ENCODE measurements at regions not wholly inside any gene's neighbourhood (a gene's known extent, or its start where the extent isn't known, plus 50 kb on each side); places are given as distances from the start of the nearest gene placed in this dataset.

DNA sequence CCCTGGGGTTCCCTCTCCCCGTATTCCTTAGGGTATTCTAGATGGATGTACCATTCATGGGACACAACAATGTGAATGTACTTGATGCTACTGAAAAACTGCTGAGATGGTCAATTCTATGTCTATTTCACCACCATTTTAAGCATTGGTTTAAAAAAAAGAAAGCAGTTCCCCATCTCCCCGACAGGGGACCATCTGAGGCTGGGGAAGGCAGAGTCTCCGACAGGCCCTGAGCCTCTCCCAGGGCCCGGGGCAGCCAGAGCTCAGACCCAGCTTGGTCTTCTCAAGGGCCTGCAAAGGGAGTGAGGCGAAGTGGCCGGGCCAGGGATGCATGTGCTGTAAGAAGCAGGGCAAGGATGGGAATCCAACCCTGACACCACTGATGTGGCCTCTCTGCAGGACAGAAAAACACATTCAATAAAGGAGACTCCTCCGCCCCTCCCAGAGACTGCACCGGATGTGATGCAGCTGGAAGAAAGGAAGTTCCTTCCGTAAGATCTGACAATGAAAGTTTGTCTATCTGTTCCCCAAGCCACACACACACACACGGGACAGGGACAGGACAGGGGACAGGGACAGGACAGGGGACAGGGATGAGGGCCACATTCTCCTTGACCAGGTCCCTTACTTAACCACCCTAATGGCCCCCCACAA lies 234.1 kb downstream of the BCL11B start:
- DNase-seq (ENCODE audit: low read depth) = no peak

DNA sequence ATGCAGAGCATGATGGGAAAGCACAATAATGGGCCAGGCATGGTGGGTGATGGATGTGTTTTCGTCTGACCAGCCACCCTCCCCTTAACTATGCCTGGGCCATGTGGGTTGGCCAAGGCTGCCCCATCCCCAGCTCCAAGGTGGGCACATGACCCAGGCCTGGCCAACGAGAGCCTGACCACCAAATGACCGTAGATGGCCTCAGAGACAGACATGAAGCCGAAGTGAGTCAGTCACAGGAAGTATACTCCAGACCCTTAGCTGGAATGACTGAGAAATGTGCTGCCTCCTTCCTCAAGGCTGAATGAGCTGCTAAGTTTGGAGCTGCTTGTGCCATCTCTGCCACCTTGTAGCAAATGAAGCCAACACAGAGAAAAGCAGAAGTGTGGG lies 233.6 kb downstream of the BCL11B start:
- DNase-seq (ENCODE audit: low read depth) = no peak

DNA sequence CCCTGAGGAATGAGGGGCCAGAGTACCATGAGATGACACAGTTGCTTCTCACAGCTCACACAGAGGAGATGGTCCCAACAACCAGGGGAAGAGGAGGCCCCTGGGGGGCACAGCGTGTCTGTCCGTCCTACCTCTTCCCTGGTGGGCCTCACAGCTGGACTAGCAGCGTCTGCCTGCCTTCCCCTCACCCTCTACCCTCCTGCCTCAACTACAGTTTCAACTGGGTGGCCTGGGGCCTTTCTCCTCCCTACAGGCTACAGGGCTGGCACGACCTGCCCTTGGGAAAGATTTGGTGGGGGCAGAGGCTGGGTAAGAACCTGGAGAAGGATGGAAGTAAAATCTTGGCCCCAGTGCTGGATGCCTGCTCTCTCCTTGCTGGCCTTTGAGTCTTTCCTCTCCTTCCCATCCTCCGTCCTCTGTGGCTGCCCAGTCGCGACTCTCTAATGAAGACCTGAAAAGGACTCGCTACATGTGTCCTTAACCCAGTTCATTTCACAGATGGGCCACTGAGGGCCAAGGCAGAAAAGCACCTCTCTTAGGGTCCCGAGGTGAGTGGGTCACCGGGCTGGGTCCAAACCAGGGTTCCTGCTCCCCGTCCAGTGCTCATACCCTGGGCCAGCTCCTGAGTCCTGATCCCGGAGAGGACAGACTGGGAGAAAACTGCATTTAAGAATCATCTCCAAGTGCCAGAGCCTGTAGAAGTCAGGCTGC lies 232.5 kb downstream of the BCL11B start:
- DNase-seq (ENCODE audit: low read depth) = no peak

DNA sequence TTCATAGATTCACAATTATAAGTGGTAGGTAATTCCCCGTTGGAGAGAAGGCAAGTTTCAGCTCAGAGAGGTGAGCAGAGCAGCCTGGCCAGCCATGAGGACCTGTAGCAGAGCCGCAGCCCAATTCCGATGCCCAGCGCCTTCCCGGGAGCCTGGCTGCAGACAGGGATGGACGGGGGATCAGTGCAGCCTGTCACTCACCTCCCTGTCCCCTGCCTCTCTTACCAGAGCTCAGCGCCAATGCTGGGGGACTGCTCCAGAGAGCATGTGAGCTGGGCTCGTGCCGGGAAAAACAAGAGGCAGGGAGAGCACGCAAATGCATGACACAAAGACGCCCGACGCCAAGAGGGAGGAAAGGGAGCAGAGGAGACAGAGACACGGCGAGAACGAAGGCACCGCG lies 231.9 kb downstream of the BCL11B start:
- DNase-seq (ENCODE audit: low read depth) = no peak

DNA sequence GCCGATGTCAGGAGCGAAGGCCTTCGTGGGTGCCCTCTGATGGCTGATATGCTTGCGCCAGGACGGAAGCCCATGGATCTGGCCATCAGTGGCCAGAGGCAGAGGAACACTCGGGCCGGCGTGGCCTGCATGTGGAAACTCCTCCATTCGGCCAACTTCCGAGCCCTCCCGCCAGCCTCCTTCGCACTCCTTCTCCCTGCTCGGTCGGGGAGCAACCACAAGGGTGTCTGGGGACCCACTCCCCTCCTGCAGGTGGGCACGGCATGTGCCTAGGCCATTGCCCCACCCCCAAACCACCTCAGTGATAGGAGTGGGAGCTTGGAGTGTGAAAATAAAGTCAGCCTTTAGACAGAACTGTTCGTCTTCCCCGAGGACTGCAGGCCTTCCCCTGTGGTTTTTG lies 231.3 kb downstream of the BCL11B start:
- DNase-seq (ENCODE audit: low read depth) = no peak

DNA sequence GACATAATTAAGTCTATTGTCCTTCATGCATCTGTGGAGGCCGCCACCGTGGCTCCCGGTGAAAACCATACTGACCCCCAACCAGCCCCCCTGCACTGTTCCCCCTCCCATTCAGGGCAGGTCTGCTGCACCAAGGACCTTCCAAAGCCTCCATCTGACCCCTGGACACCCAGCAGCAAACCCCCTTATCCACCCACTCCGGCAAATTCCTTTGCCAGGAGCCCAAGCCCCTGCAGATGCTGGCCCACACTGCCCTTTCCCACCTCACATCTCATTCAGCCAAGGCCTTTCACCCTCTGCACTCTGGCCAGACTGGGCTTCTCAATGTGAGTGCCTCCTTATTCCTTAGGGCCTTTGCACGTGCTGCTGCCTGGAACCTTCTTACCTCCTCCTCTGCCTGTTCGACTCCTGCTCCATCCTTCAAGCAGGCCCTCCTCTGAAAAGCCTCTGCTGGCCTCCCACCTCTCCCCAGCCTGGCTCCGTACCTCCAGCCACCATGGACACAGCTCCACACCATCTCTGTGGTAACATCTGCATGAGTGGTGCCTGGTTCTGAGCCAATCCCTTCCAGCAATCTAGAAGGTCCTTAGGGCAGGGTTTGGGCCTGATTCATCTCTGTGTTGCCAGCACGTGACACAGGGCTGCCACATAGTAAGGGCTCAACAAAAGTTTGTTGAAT lies 230.7 kb downstream of the BCL11B start:
- DNase-seq (ENCODE audit: low read depth) = no peak

DNA sequence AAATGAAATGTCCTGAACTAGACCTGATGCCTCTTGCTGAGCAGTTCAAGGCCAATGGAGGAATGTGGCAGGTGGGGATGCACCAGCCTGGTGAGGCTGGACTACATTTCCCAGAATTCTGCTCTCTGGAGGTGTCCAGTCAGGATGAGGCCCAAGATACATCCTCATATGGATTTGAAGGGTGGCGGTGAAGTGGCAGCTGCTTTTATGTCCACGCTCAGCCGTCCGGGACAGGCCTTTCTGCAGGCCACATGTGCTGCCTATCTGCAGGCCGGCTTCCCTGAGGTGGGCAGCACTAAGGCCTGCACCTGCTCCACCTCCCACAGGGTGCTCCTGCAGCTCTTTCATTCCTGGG lies 230.2 kb downstream of the BCL11B start:
- no peak for DNase-seq (ENCODE audit: low read depth)

DNA sequence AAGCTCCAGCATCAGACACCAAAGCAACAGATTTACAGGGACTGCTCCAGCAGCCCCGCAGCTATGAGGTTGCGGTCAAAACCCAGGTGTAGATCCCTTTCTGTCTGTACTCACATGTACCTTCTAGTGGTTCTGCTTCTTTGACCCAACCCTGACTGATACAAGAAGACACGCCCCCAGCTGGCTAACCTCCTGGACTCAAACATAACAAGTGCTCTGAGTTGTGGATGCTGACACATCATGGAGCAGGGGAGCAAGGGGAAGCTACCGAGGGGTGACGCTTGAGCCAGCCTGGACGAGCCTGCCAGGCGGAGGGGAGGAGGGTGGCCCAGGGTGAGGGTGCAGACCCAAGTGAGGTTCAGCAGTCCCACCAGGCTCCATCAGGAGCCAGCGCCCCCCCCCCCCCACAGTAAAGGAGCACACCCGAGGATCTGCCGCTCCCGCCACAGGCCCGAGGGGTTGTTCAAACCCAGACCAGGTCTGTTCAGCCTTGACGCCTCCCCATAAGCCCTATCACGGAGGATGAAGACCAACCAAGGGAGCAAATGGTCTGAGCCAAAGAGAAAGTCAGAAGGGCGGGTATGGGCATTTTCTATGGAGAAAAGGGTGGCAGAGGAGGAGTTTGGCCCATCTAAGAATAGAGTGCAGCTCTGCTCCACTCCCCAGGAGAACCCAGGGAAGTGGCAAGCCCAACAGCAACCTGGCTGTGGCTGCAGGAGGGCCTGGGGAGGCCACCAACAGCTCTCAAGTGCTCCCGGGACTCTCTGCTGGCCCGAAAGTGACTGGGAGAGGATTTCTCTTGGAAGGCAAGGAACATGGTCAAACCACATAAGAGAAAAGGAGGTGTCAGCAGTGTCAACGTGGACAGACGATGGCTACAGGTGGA lies 229.4 kb downstream of the BCL11B start:
- no peak for DNase-seq (ENCODE audit: low read depth)

DNA sequence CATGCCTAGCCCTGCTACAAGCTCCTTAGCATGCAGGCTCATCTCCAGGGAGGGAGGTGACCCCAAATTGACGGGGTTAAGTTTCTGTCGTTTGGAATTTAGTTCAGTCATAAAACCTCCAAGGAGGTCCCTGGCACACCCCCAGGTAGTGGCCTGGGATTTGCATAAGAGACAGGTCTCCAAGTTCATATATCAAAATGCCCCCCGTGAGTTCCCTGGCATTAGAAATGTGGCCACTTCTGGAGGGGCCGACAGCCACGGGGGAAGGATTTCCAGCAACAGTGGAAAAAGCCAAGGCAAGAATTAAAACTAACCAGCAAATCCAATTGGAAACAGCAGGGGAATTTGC lies 228.8 kb downstream of the BCL11B start:
- no peak for DNase-seq (ENCODE audit: low read depth)

DNA sequence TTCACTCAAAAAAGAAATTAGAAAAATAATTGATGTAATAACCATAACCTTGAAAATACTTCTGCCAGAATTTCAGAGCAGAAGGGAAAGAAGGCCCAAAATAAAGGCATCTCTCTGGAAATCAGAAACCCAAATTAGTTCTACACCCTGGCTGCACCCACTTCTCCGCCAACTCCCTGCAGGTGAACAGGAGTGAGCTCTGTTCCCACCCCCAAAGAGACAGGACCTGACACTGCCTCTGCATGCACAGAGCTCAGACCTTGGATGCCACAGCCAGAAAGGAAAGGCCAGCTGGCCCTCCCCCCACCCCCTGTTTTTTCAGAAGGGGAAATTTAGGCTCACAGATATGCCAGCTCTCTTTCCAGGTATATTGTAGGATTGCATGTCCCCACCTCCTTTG lies 228.2 kb downstream of the BCL11B start:
- no peak for DNase-seq (ENCODE audit: low read depth)

DNA sequence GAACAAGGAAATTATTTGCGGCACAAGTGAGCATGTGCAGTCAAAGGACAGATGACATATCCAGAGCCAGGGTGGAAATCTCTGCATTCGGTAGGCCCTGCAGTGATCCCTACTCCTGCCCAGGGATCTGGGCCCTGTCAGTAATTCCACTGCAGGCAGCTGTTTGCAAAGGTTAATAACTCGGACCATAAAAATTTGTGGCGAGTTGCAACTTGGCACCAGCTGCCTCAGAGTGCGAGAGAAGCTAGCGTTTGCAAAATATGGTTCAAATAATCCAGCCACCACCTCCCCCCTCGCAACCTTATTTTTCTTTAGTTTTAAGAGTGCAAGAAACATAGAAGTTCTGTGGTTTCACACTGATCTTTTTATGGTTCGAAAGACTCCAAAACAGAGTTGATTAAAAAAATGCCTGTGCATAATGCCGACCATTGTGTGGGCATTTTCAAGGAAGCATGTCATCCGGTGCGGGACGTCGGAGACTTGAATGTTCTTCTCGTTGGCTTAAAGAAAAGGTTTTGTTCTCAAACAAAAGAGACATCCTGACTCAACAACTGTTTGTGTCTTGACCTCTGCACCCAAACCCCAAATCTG lies 224.5 kb downstream of the BCL11B start:
- no peak for DNase-seq (ENCODE audit: low read depth)

DNA sequence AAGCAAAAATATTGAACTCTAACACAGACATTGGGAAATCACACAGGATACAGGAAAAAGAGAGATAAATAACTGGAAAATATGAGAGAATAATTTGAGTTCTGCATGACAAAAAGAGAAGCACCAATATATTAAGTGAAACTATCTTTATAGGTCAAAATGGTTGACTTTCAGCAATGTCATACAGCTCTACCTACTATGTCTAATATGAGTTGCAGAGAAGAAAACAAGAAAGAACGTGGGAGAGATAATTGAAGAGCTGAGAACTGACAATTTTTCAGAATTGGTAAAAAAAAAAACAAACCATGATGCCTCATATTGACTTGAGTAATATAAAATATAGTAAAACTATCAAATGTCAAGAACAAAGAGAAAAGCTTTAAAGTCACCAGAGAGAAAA lies 221.7 kb downstream of the BCL11B start:
- no peak for DNase-seq (ENCODE audit: low read depth)

DNA sequence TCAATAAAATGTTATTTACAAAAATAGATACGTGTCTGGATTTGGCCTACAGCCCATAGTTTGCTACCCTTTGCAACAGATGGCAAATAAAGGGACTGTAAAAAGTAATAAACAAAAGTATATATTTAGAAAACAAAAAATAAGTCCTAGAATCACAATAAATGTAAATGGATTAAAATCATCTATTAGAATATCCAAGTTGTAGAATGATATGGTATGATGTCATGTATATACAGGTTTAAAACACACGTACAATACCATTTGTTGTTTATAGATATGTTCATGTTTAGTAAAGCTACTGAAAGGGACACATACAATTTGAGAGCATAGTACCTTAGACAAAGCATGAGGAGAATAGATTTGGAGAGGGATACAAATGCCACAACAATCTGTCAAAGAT lies 219.5 kb downstream of the BCL11B start:
- DNase-seq (ENCODE audit: low read depth) = no peak

DNA sequence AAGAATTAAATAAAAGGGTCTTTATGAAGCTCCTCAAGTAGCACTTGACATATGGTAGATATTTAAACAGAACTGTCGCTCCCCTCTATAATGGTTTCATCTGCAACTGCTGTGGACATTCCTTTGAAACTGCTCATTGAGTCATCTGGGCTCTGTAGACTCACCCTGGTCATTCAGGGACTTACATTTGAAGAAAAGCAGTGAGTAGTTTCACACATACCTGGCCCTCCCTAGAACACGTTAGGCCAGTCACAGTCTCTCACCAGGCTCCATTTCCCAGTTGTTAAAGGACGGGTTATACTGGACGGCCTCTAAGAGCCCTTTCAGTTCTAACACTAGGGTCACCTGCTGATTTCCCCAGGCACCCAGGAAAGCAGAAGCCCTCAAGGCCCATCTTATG lies 217.0 kb downstream of the BCL11B start:
- no peak for DNase-seq (ENCODE audit: low read depth)

DNA sequence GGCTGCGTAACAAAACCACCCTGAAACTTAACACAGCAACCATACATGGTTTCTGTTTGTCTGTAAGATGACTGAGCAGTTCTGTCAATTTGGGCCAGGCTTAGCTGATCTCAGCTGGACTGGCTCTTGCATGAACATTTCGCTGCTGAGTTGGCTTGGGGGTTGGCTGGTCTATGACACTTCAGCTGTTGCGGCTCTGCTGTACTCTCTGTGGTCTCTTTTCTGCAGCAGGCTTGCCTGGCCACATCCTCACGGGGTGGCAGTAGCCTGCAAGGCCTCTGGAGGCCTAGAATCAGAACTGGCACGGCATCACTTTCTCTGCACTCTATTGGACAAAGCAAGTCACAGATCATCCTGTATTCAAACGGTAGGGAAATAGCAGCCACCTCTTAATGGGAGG lies 216.2 kb downstream of the BCL11B start:
- DNase-seq (ENCODE audit: low read depth) = peak; percentile 53

DNA sequence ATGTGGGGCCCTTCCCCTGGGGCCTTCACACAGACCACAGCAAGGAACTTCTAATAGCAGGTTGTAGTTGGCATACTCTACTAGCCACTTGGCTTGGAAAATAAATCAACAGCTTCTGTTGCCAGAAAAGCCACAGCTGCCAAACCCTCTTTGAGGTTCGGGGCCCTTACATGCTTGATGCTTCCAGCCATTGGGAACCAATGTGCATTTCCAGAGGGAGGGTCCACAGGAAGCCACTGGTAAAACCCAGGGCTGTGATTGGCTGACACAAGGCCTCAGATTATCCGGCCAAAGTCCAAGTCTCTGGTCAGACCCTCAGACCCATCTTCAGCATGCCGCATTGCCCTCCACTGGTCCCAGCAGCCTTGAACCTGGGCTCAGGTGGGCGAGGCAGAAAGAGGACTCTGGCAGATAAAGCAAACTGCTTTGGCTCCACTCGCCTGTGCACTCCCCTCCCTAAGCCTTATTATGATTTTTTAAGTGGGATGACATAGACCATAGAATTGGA lies 214.4 kb downstream of the BCL11B start:
- no peak for DNase-seq (ENCODE audit: low read depth)

DNA sequence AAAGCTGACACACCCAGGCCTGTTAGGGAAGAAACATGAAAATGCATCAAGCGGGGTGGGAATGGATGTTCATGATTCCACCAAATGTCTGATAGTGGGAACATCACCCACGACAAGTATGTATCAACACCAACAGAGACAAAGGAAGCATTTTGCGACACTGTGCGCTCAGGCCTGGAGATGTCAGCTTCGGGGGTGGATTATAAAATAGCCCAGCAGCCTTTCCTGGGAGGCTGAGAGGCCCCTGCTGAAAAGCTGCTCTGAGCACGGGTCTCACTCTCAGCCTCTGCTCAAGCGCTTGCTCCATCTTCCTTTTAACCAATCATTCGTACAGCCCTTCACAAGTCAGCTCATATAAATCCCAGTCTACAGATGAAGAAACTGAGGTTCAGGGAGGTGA lies 213.5 kb downstream of the BCL11B start:
- no peak for DNase-seq (ENCODE audit: low read depth)

DNA sequence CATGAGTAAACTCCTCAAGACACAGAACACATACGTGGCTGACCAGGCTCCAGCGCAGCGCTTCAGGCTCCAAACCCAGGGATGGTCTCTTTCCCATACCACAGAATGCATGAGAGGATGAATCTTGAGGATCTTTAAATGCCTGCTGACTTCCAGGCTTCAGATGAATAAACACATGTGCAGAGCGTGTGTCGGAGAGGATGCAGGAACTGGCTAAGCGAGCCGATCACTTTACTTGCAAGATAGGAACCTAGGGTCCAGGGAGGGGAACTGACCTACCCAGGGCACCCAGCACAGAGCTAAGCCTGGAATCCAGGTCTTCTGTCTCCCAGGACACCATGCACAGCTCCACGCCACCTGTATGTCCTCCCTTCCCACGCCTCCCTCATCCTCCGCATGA lies 209.8 kb downstream of the BCL11B start:
- DNase-seq (ENCODE audit: low read depth) = no peak

DNA sequence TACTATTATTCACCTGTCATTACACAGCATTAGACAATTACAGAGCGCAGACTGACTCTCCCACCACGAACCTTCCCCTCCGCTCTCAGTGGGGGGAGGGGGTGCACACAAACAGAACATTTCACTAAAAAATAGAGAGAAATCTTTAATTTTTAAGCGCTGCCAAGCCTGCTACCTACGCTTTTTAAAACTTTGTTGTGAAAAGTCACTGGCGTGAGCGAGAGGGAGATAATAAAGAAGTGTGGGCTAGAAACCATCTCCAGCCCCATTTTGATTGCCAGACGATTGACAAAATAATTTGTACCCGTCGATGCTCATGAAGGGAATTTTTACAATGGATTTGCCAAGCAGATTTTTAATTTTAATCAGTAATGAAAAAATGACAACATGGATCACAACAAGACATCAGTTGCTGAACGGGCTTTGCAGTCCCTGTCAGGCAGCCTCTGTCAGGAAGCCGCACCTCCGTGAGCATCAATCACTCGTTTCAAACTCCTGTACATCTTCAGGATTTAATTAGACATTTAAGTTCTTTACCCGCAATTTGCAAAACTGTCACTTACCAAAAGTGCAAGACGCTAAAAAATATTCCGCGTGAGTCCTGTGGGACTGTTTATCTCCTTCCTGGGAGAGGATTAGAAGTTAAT lies 209.1 kb downstream of the BCL11B start:
- DNase-seq (ENCODE audit: low read depth) = no peak

DNA sequence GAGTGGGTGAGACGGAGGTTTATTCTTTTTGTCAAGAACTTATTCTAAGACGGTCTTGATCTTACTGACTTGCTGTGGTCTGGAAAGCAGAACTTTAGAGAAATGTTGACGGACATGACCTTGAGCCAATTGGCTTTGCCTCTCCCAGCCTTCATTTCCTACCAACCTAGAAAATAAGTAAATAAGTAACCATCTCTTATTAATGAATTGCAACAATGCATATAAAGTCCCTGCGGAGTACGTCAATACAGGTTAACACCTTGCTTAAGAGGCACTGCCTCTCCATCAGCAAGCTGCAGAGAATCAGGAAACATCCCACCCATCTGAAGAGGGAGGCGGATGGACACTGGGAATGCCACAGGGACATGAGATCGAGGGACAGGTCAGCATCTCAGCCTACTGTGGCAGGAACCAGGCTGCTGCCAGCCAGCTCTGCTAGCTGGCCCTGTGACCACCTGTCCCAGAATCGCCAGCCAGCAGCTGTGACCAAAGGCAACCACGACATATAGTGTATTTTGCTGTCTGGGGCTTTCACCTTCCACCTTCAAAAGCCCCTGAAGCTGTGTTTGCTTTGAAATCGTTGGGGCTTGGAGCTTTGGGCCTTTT lies 208.3 kb downstream of the BCL11B start:
- no peak for DNase-seq (ENCODE audit: low read depth)

DNA sequence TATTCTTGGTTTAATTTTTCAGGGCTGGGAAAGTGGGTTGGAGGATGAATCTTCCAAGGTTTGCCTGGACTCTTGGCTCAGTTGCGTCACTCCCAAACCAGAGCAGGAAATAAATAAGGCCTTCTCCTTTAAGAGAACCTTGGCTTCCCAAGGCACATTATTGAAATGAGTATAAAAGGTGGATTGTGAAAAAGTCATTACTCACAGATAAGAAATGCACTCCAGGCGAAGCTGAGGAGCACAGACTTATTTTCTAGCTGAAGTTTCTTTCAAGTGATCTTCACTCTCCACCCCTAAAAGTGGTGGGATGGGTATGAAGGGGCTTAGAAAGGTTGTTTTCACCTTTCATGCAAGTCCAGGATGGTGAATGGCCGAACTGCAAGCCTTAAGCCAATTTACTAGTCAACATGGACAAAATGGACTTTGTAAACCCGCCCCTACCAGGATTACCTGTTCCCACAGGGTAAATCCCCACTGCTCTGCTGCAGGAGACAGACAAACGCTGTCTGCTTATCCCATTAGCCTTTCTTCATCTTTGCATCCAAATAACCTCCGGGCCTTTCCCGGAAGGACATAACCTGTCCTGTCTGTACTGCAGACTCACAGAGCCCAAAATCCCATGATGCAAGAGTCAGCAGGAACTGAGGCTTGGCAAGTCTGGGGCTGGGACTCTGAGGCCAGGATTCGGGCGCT lies 207.6 kb downstream of the BCL11B start:
- no peak for DNase-seq (ENCODE audit: low read depth)

All from stimulated activated CD8-positive, alpha-beta memory T cell treated with anti-CD3 and anti-CD28 coated beads, Interleukin-4, amount 100 ng/mL, for 24 hours (primary cell).